SK-N-SH (cell line): ENCODE measurements at regions not wholly inside any gene's neighbourhood (a gene's known extent, or its start where the extent isn't known, plus 50 kb on each side); places are given as distances from the start of the nearest gene placed in this dataset.
A peak's percentile ranks its signal among the peaks of the same experiment; 100 is the strongest.

ENCODE experiments used
- CTCF ChIA-PET: fragments of 300-600, 350-600 bp; formaldehyde crosslinking; extraction: SDS; loops from one replicate; lab custom pipeline; 2021; lab: Yijun Ruan, JAX
- POLR2A ChIA-PET: fragments of 350-600 bp; sonication (Branson Sonifier 250); formaldehyde crosslinking; extraction: SDS; loops from one replicate; lab custom pipeline; 2020; ENCODE audit warnings: antibody characterized with exemption, inconsistent platforms; lab: Yijun Ruan, JAX
- DNase-seq: peaks from one replicate; pipeline ENCODE4 v3.0.0; 2012
- H2AFZ ChIP-seq: fragments of 200-600 bp; sonication (generic); 2 replicates; pipeline ENCODE4 v1.8.1; 2016; ENCODE audit warnings: antibody characterized with exemption, mild to moderate bottlenecking, low read depth
- H3F3A ChIP-seq: fragments of 200-600 bp; sonication (generic); replicated peaks from 2 replicates; pipeline ENCODE3; 2016; ENCODE audit warnings: antibody characterized with exemption, mild to moderate bottlenecking; ENCODE audit not compliant: insufficient read depth
- H3K27ac ChIP-seq, 2 experiments: fragments of 200-500 bp in 1 of 2; fragments of 200-600 bp in 1 of 2; sonication (Bioruptor generic) in 1 of 2; sonication (generic), shearing (Covaris generic) in 1 of 2; 2 replicates each; pipeline versions ENCODE4 v1.5.1 to v1.6.1; 2014 to 2016; ENCODE audit warnings: low read depth in 2 of 2, inconsistent platforms in 1 of 2, low read length in 1 of 2, mild to moderate bottlenecking in 1 of 2, mixed read lengths in 1 of 2
- H3K27me3 ChIP-seq: fragments of 200-600 bp; sonication (generic), shearing (Covaris generic); 2 replicates; pipeline ENCODE4 v1.6.1; 2016; ENCODE audit warnings: mixed run types; ENCODE audit not compliant: insufficient read depth
- H3K36me3 ChIP-seq, 2 experiments: fragments of 200-500 bp in 1 of 2; fragments of 200-600 bp in 1 of 2; sonication (Bioruptor generic) in 1 of 2; sonication (generic) in 1 of 2; replicated peaks in 1 of 2; 2 replicates each; pipeline versions ENCODE3 to v1.5.1; 2014 to 2016; ENCODE audit warnings: low read length in 1 of 2, mild to moderate bottlenecking in 1 of 2; ENCODE audit not compliant: insufficient read depth in 2 of 2, control insufficient read depth in 1 of 2
- H3K4me1 ChIP-seq, 2 experiments: fragments of 200-500 bp in 1 of 2; fragments of 200-600 bp in 1 of 2; sonication (Bioruptor generic) in 1 of 2; sonication (generic), shearing (Covaris generic) in 1 of 2; 2 replicates each; pipeline versions ENCODE4 v1.5.1 to v1.6.1; 2014 to 2016; ENCODE audit warnings: low read depth in 1 of 2, low read length in 1 of 2, mixed run types in 1 of 2; ENCODE audit not compliant: insufficient read depth in 2 of 2, control insufficient read depth in 1 of 2
- H3K4me2 ChIP-seq: fragments of 200-600 bp; sonication (generic), shearing (Covaris generic); 2 replicates; pipeline ENCODE4 v1.6.1; 2017; ENCODE audit warnings: mixed run types
- H3K4me3 ChIP-seq, 2 experiments: fragments of 200-500 bp in 1 of 2; fragments of 200-600 bp in 1 of 2; sonication (Bioruptor generic) in 1 of 2; sonication (generic), shearing (Covaris generic) in 1 of 2; 2 replicates each; pipeline versions ENCODE4 v1.5.1 to v1.8.1; 2014 to 2016; ENCODE audit warnings: low read depth in 2 of 2, inconsistent platforms in 1 of 2, low read length in 1 of 2, mild to moderate bottlenecking in 1 of 2, mixed read lengths in 1 of 2, moderate library complexity in 1 of 2
- H3K79me2 ChIP-seq: fragments of 200-600 bp; sonication (generic); 2 replicates; pipeline ENCODE4 v1.8.1; 2017; ENCODE audit warnings: mild to moderate bottlenecking; ENCODE audit not compliant: insufficient read depth
- H3K9ac ChIP-seq: fragments of 200-600 bp; sonication (generic); 2 replicates; pipeline ENCODE4 v1.6.1; 2017; ENCODE audit warnings: mixed run types
- H3K9me2 ChIP-seq: fragments of 200-600 bp; sonication (generic); 2 replicates; pipeline ENCODE4 v1.6.1; 2017; ENCODE audit warnings: mixed run types
- H3K9me3 ChIP-seq: fragments of 200-600 bp; sonication (generic); 2 replicates; pipeline ENCODE4 v1.6.1; 2017; ENCODE audit warnings: mixed run types, mild to moderate bottlenecking, moderate library complexity
- H4K20me1 ChIP-seq: fragments of 200-600 bp; sonication (generic); 2 replicates; pipeline ENCODE4 v1.6.1; 2017; ENCODE audit warnings: mild to moderate bottlenecking, mixed run types; ENCODE audit not compliant: insufficient read depth
- CHD2 ChIP-seq: fragments of 150-350 bp; IDR thresholded peaks from 2 replicates; pipeline ENCODE4 v1.6.1; 2018; ENCODE audit warnings: low read length; ENCODE audit not compliant: partially characterized antibody
- EP300 ChIP-seq, 2 experiments: IDR thresholded peaks; 2 replicates each; pipeline versions ENCODE4 v1.4.0 to v1.6.1; 2012; ENCODE audit warnings: borderline replicate concordance in 1 of 2, low read depth in 1 of 2, low read length in 1 of 2
- FOSL2 ChIP-seq: IDR thresholded peaks from 2 replicates; pipeline ENCODE4 v1.4.0; 2012; ENCODE audit warnings: low read depth, mild to moderate bottlenecking, moderate library complexity, borderline replicate concordance
- FOXJ3 ChIP-seq: sonication (generic); formaldehyde crosslinking; IDR thresholded peaks from 2 replicates; pipeline ENCODE4 v1.5.1; 2020; ENCODE audit warnings: mild to moderate bottlenecking, missing genetic modification reagents
- JUND ChIP-seq: IDR thresholded peaks from 2 replicates; pipeline ENCODE4 v1.4.0; 2012
- MXI1 ChIP-seq: IDR thresholded peaks from 2 replicates; pipeline ENCODE4 v1.6.1; 2012; ENCODE audit warnings: mild to moderate bottlenecking, low read depth, low read length, improper control_type of control experiment
- RCOR1 ChIP-seq: fragments of 150-350 bp; IDR thresholded peaks from 2 replicates; pipeline ENCODE4 v1.6.1; 2017; ENCODE audit warnings: antibody characterized with exemption, low read length
- SIN3A ChIP-seq: IDR thresholded peaks from 2 replicates; pipeline ENCODE4 v1.6.1; 2012; ENCODE audit warnings: low read depth, mild to moderate bottlenecking, low read length, moderate library complexity, borderline replicate concordance
- SMC3 ChIP-seq: IDR thresholded peaks from 2 replicates; pipeline ENCODE4 v1.6.1; 2012; ENCODE audit warnings: low read depth, low read length, improper control_type of control experiment
- TCF12 ChIP-seq: IDR thresholded peaks from 2 replicates; pipeline ENCODE4 v1.4.0; 2012
- YY1 ChIP-seq: IDR thresholded peaks from 2 replicates; pipeline ENCODE4 v1.4.0; 2012; ENCODE audit warnings: low read depth, mild to moderate bottlenecking
- WGBS: methylation state at CpG from one replicate; pipeline ENCODE4 v1.1.6; 2017; ENCODE audit warnings: low lambda C conversion rate; 5-methylcytosine and 5-hydroxymethylcytosine counted together
- TF ChIP-seq, protein P1 (sequence below): IDR thresholded peaks from 2 replicates; pipeline ENCODE4 v1.4.0; 2012; ENCODE audit warnings: low read depth, borderline replicate concordance
- TF ChIP-seq, protein P2 (sequence below): IDR thresholded peaks from 2 replicates; pipeline ENCODE4; 2012

DNA sequence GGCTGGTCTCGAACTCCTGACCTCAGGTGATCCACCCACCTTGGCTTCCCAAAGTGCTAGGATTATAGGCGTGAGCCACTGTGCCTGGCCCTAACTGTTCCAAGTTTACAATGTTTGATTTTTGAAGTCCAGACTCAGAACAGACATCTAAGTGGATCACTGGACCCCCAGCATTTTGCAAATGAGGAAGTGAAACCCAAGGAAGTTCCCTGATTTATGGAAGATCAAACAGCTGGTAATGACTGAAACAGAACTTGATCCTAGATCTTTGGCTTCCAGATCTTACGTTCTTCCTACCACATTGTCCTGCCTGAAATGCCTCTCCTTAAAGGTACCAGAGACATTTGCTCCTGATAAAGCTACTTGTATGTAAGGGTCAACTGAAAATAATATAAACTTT lies 58.3 kb upstream of the NCOA1 start (continued):
- TF ChIP-seq SMC3 (no peak), YY1 (no peak)

DNA sequence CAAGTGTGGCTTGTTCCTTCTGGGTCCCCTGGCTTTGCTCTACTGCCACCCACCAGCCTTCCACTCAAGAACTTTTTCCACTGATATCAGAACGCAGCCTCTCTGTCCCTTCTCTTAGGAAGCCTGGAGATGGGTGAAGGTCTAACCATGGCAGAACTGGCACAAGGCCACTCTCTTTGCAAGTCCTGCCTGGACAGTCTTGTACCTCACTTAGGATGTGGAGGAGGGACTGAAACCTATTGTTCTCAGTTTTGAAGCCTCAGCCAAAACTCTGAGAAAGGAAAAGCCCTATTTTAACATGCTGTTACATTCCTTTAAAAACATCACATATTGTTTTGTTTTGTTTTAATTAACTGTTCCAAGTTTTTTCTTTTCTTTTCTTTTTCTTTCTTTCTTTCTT lies 58.9 kb upstream of the NCOA1 start:
- no peak for DNase-seq
- H4K20me1 ChIP-seq: no peaks in the 10 kb centered on the region
- ChIA-PET POLR2A (no interaction called here), CTCF (interaction anchor here (1.6 to 2.1 kb wide), 2 partner anchors 10 to 22 kb away, joined by 7 to 9 read pairs; no protein-coding TSS in a partner anchor)
- no peak overlapping the region for H3K9ac ChIP-seq
- peaks cover 6 to 15% of the 10 kb centered on the region in 2 experiments; a peak in 3 of 4 replicates for H3K4me1 ChIP-seq
- H3K4me2 ChIP-seq: no peak overlapping the region
- H3F3A ChIP-seq: no peaks in the 10 kb centered on the region
- H3K79me2 ChIP-seq: no peaks in the 10 kb centered on the region
- H3K9me2 ChIP-seq: no peaks in the 10 kb centered on the region
- H3K36me3 ChIP-seq: no peaks in the 10 kb centered on the region
- no peak overlapping the region for H3K27ac ChIP-seq
- WGBS: 92% methylated on average over 1 of the region's 1 CpG
- H3K27me3 ChIP-seq: no peaks in the 10 kb centered on the region
- H3K9me3 ChIP-seq: no peaks in the 10 kb centered on the region
- H2AFZ ChIP-seq: no peak overlapping the region
- TF ChIP-seq FOXJ3 (CRISPR knock-in tag) (no peak), MXI1 (no peak), EP300 (IDR thresholded peaks at IDR 0.05; ENCODE audit: borderline replicate concordance in 1 of 2, low read depth in 1 of 2, low read length in 1 of 2) (no peak), CHD2 (no peak), SIN3A (no peak), FOSL2 (no peak)
- TF ChIP-seq, all 33 proteins: peak for 0
- no peak overlapping the region for H3K4me3 ChIP-seq

DNA sequence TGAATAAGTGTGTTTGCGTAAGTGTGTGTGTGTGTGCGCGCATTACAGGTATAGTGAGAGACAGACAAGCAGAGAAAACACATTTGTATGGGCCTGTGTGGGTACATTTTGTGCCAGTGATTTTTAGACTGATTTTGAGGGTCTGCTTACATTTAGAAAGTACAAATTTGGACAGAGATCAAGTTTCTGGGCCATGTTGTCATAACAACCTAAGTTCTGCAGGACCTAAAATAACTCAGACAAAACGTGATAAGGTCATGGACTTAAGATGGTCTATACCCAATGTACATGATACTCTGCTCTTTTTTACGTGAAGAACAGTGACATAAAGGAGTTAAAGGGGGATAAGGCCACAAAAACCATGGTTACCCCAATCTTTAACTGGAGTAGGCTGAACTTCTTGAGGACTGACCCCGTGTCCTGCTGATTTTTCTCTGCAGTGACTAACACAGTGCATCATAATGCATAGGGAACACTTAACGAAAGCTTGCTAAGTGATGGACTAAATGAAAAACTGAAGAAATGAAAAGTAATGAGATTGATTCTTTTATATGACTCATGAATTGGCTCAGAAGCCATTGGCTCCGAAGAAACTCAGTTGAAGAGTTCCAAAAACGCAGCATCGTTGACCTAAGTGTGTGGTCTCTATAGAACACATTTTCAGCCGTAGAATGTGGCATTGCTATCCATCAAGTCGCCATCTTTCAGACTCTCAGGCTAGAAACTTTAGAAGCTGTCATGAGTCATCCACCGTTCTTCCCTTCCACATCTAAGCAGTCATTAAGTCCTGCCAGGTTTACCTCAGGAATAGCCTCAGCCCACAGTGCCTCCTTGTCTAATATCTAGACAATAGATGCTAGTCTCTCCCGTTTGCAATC lies 61.6 kb upstream of the NCOA1 start:
- H3K4me3 ChIP-seq: no peak overlapping the region
- POLR2A ChIA-PET: no interaction called here
- no peak overlapping the region for H3K4me2 ChIP-seq
- H3K27ac ChIP-seq: no peak overlapping the region
- no peak overlapping the region for H3K9ac ChIP-seq
- peaks cover 0 to 2% of the 10 kb centered on the region in 2 experiments; a peak in 1 of 4 replicates for H3K4me1 ChIP-seq
- no peaks in the 10 kb centered on the region for H3K27me3 ChIP-seq
- H4K20me1 ChIP-seq: no peaks in the 10 kb centered on the region
- TF ChIP-seq, protein P1, sequence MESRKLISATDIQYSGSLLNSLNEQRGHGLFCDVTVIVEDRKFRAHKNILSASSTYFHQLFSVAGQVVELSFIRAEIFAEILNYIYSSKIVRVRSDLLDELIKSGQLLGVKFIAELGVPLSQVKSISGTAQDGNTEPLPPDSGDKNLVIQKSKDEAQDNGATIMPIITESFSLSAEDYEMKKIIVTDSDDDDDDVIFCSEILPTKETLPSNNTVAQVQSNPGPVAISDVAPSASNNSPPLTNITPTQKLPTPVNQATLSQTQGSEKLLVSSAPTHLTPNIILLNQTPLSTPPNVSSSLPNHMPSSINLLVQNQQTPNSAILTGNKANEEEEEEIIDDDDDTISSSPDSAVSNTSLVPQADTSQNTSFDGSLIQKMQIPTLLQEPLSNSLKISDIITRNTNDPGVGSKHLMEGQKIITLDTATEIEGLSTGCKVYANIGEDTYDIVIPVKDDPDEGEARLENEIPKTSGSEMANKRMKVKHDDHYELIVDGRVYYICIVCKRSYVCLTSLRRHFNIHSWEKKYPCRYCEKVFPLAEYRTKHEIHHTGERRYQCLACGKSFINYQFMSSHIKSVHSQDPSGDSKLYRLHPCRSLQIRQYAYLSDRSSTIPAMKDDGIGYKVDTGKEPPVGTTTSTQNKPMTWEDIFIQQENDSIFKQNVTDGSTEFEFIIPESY: no peak
- TF ChIP-seq EP300 (IDR thresholded peaks at IDR 0.05; ENCODE audit: borderline replicate concordance in 1 of 2, low read depth in 1 of 2, low read length in 1 of 2) (no peak), JUND (peak; percentile 12; the same call in 1 of the 2 replicates), CHD2 (no peak), RCOR1 (no peak), FOSL2 (peak; percentile 6; the same call in 1 of the 2 replicates), TCF12 (no peak)
- TF ChIP-seq, protein P2, sequence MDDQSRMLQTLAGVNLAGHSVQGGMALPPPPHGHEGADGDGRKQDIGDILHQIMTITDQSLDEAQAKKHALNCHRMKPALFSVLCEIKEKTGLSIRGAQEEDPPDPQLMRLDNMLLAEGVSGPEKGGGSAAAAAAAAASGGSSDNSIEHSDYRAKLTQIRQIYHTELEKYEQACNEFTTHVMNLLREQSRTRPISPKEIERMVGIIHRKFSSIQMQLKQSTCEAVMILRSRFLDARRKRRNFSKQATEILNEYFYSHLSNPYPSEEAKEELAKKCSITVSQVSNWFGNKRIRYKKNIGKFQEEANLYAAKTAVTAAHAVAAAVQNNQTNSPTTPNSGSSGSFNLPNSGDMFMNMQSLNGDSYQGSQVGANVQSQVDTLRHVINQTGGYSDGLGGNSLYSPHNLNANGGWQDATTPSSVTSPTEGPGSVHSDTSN: peak; percentile 75
- WGBS: 71% methylated on average over 14 of the region's 14 CpGs
- H3K79me2 ChIP-seq: no peaks in the 10 kb centered on the region
- H2AFZ ChIP-seq: no peak overlapping the region
- no peaks in the 10 kb centered on the region for H3K9me3 ChIP-seq
- DNase-seq: no peak
- no peaks in the 10 kb centered on the region for H3K36me3 ChIP-seq
- CTCF ChIA-PET: interaction anchor here (0.8 to 9.2 kb wide), 3 partner anchors 19 to 398 kb away, joined by 3 to 123 read pairs (median 5); no protein-coding TSS in a partner anchor
- no peaks in the 10 kb centered on the region for H3F3A ChIP-seq
- no peaks in the 10 kb centered on the region for H3K9me2 ChIP-seq
